NT2/D1 (cell line): ENCODE measurements at regions not wholly inside any gene's neighbourhood (a gene's known extent, or its start where the extent isn't known, plus 50 kb on each side); places are given as distances from the start of the nearest gene placed in this dataset.
"Not testable (repeated sequence)": the region's sequence is repeated elsewhere in the genome, so short reads cannot be mapped to it uniquely, and the experiment has no call there.

Source experiments
- SUZ12 ChIP-seq: IDR thresholded peaks from 2 replicates; pipeline ENCODE4 v1.6.1; 2011; ENCODE audit not compliant: insufficient read length, insufficient read depth; ENCODE audit errors: extremely low read depth
- YY1 ChIP-seq: IDR thresholded peaks from 2 replicates; pipeline ENCODE4 v1.6.1; 2011; ENCODE audit not compliant: insufficient read length, insufficient read depth
- ZNF274 ChIP-seq: IDR thresholded peaks from 2 replicates; pipeline ENCODE4 v1.6.1; 2011; ENCODE audit warnings: mild to moderate bottlenecking, low read depth, low read length

DNA sequence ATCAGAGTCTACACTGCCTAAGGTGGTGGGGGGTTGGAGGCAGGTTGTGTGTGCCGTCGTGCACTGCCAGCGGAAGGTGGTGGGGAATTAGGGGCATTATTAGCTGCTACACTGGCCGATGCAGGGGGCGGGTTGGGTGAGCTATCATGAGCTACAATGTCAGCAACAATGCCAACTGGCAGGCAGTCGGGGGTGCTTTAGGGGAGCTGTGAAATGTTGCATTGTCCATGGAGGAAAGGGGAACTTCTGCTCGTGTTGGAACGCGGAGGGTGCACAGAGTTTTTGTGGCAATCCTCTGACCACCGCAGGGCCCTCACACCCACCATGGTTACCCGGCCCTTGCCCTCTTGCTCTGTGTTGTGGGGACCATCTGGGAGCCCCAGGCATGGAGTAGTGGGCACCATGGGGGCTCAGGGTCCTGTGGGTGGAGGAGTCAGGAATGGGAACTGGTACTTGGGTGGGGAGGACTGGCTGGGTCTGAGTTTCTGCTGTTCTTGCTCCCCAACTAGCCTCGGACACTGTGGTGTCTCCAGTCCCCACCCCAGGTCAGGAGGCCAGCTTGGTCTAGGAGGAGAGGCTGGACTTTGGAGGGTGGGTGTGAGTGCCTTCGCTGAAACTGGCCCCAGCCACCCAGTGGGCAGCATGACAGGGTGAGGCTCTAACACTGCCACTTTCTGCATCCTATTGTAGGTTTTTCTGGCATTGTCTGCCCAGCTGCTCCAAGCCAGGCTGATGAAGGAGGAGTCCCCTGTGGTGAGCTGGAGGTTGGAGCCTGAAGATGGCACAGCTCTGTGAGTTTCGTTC lies 107.1 kb upstream of the TPTE start:
- TF ChIP-seq YY1, ZNF274, SUZ12: not testable (repeated sequence)
